ENCODE measurements at regions not wholly inside any gene's neighbourhood (a gene's known extent, or its start where the extent isn't known, plus 50 kb on each side); places are given as distances from the start of the nearest gene placed in this dataset.

- H3K27ac ChIP-seq (ENCODE audit: low read depth, low read length, poor library complexity, severe bottlenecking): no peak overlapping the region
- H3K9me3 ChIP-seq (ENCODE audit: low read depth, low read length, poor library complexity, severe bottlenecking): no peaks in the 10 kb centered on the region
- BruUV-seq (replicated peaks): no TSS peak
- no peaks in the 10 kb centered on the region for H3K36me3 ChIP-seq (ENCODE audit: insufficient read depth, low read length, poor library complexity, severe bottlenecking)
- no peak overlapping the region for H3K4me3 ChIP-seq (ENCODE audit: low read depth, low read length, poor library complexity, severe bottlenecking)
- no peaks in the 10 kb centered on the region for H3K4me1 ChIP-seq (ENCODE audit: insufficient read depth, low read length, poor library complexity, severe bottlenecking)
- DNase-seq (ENCODE audit: low spot score): no peak
- TF ChIP-seq CTCF (conservative IDR thresholded peaks at IDR 0.05; ENCODE audit: low read depth, low read length): no peak
- no peak for TF ChIP-seq EZH2 (IDR thresholded peaks at IDR 0.05; ENCODE audit: borderline replicate concordance, low read depth, low read length, poor library complexity, severe bottlenecking)
- intact Hi-C loops (cut with micrococcal nuclease; ENCODE audit: unreplicated experiment): no loop called here
- no peaks in the 10 kb centered on the region for H3K27me3 ChIP-seq (replicated peaks; ENCODE audit: insufficient read depth, low read depth, low read length, poor library complexity)
- POLR2A ChIA-PET (ENCODE audit: low non-redundant PET): no interaction called here
- CTCF ChIA-PET: no interaction called here
These were observed 217.7 kb downstream of the MN1 start for GRCh38 chr22:27583856-27584255.

- intact Hi-C loops (cut with micrococcal nuclease; ENCODE audit: unreplicated experiment): no loop called here
- no TSS peak for BruUV-seq (replicated peaks)
- CTCF ChIA-PET: no interaction called here
These were observed 216.4 kb downstream of the MN1 start for GRCh38 chr22:27585141-27585540.

GRCh38 chr22:27588268-27588667, 213.3 kb downstream of the MN1 start:
- intact Hi-C loops (cut with micrococcal nuclease; ENCODE audit: unreplicated experiment): no loop called here
- no peaks in the 10 kb centered on the region for H3K9me3 ChIP-seq (ENCODE audit: low read depth, low read length, poor library complexity, severe bottlenecking)
- ChIA-PET POLR2A (ENCODE audit: low non-redundant PET) (no interaction called here), CTCF (no interaction called here)
- DNase-seq (ENCODE audit: low spot score): no peak
- no peaks in the 10 kb centered on the region for H3K4me1 ChIP-seq (ENCODE audit: insufficient read depth, low read length, poor library complexity, severe bottlenecking)
- H3K27ac ChIP-seq (ENCODE audit: low read depth, low read length, poor library complexity, severe bottlenecking): no peak overlapping the region
- TF ChIP-seq CTCF (conservative IDR thresholded peaks at IDR 0.05; ENCODE audit: low read depth, low read length) (no peak), EZH2 (IDR thresholded peaks at IDR 0.05; ENCODE audit: borderline replicate concordance, low read depth, low read length, poor library complexity, severe bottlenecking) (no peak)
- no peaks in the 10 kb centered on the region for H3K36me3 ChIP-seq (ENCODE audit: insufficient read depth, low read length, poor library complexity, severe bottlenecking)
- BruUV-seq (replicated peaks): no TSS peak
- no peaks in the 10 kb centered on the region for H3K27me3 ChIP-seq (replicated peaks; ENCODE audit: insufficient read depth, low read depth, low read length, poor library complexity)
- no peak overlapping the region for H3K4me3 ChIP-seq (ENCODE audit: low read depth, low read length, poor library complexity, severe bottlenecking)

More at GRCh38 chr22:27585141-27585540, 216.4 kb downstream of the MN1 start:
- Histone ChIP-seq H3K36me3 (ENCODE audit: insufficient read depth, low read length, poor library complexity, severe bottlenecking) (no peaks in the 10 kb centered on the region), H3K27ac (ENCODE audit: low read depth, low read length, poor library complexity, severe bottlenecking) (no peak overlapping the region), H3K4me1 (ENCODE audit: insufficient read depth, low read length, poor library complexity, severe bottlenecking) (no peaks in the 10 kb centered on the region), H3K4me3 (ENCODE audit: low read depth, low read length, poor library complexity, severe bottlenecking) (no peak overlapping the region), H3K9me3 (ENCODE audit: low read depth, low read length, poor library complexity, severe bottlenecking) (no peaks in the 10 kb centered on the region), H3K27me3 (replicated peaks; ENCODE audit: insufficient read depth, low read depth, low read length, poor library complexity) (no peaks in the 10 kb centered on the region)
- DNase-seq (ENCODE audit: low spot score): no peak
- POLR2A ChIA-PET (ENCODE audit: low non-redundant PET): no interaction called here
- TF ChIP-seq CTCF (conservative IDR thresholded peaks at IDR 0.05; ENCODE audit: low read depth, low read length): no peak

All from A673 (cell line).